ENCODE measurements at regions not wholly inside any gene's neighbourhood (a gene's known extent, or its start where the extent isn't known, plus 50 kb on each side); places are given as distances from the start of the nearest gene placed in this dataset.
"Not testable (repeated sequence)": the region's sequence is repeated elsewhere in the genome, so short reads cannot be mapped to it uniquely, and the experiment has no call there.

GRCh38 chr7:119472408-119473038, 800.5 kb upstream of the KCND2 start:
- no peak for DNase-seq

DNA sequence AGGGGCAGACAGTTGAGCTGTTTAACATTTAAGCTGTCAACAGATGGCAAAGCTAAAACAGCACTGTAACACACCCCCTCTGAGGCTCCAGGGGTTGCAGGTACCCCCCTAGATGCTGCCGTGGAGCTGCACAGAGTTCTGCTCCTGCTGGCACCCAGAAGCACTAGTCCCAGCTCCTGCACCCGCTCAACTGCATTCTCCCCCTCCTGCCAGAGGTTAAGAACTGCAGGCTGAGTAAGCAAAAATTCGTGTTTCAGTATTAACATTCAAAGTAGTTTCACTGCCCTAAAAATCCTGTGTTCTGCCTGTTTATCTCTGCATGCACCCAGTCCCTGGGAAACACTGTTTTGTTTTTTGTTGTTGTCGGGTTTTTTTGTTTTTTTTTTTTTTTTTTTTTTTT, 790.8 kb upstream of the KCND2 start:
- peak; percentile 5 for DNase-seq

DNA sequence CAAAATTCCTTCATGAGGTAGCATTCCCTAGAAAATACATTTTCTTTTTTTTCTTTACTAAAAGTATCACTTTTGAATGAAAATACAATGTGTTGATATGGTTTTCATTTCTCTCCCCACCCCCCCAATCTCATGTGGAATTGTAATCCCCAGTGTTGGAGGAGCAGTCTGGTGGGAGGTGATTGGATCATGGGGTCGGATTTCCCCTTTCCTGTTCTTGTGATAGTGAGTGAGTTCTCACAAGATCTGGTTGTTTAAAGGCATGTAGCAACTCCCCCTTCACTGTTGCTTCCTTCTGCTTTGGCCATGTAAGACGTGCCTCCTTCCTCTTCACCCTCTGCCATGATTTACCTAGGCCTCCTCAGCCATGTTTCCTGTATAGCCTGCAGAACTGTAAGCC, 790.3 kb upstream of the KCND2 start:
- DNase-seq: no peak

DNA sequence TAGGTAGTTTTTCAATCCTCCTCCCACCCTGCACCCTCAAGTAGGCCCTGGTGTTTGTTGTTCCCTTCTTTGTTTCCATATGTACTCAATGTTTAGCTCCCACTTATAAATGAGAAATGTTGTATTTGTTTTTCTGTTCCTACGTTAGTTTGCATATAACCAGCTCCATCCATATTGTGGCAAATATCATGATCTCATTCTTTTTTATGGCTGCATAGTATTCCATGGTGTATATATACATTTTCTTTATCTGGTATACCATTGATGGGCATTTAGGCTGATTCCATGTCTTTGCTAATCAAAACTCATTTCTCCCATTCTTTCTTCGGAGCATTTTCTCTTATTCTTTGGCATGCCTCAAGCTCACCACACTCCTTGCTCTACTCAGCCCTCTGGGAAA, 789.6 kb upstream of the KCND2 start:
- DNase-seq: no peak

DNA sequence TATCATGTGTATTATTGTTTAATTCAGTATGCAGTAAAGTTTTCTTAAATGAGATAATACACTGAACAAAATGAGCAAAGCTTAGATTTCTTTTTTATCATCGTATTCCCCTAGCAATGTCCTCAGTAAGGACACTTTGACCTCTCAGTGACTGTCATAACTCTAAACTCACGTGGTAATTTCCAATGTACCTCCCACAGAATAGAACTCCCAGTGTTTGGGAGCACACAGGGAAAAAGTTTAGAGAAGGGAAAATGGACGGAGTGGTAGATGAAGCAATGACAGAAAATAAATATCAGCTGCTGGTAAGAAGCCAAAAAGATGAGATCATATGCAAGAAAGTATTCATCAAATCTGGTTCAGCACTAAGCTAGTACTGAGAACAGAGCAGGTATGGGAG, 758.6 kb upstream of the KCND2 start:
- DNase-seq: no peak

GRCh38 chr7:119515214-119515613, 757.8 kb upstream of the KCND2 start:
- no peak for DNase-seq

DNA sequence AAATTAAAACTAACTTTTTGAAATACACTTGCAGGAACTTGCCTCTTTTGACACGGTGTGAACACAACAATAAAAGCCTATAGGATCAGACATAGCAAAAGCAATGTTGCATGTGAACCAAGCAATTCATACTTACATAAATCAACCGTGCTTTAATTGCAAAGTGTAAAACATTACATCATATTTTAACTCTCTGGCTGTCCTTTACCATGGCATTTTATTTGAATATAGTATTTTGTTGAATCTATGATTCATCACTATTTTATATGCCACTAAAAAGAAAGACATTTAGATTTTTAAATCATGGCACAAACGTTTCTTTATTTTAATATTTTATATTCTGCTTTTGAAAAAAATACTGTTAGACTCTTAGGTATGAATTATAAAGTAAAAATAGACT, 757.0 kb upstream of the KCND2 start:
- no peak for DNase-seq

GRCh38 chr7:119522263-119522662, 750.7 kb upstream of the KCND2 start:
- no peak for DNase-seq

DNA sequence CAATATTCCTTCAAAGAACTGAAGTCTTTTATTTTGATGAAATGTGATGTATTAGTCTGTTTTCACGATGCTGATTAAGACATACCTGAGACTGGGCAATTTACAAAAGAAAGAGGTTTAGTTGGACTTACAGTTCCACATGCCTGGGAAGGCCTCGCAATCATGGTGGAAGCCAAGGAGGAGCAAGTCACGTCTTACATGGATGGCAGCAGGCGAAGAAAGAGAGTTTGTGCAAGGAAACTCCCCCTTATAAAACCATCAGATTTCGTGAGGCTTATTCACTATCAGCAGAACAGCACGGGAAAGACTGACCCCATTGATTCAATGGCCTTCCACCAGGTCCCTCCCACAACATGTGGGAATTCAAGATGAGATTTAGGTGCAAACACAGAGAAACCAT, 750.3 kb upstream of the KCND2 start:
- no peak for DNase-seq

- peak; percentile 14 for DNase-seq
Measured at GRCh38 chr7:119545118-119545517, 727.9 kb upstream of the KCND2 start.

- no peak for DNase-seq
Measured at GRCh38 chr7:119555788-119556187, 717.2 kb upstream of the KCND2 start.

DNA sequence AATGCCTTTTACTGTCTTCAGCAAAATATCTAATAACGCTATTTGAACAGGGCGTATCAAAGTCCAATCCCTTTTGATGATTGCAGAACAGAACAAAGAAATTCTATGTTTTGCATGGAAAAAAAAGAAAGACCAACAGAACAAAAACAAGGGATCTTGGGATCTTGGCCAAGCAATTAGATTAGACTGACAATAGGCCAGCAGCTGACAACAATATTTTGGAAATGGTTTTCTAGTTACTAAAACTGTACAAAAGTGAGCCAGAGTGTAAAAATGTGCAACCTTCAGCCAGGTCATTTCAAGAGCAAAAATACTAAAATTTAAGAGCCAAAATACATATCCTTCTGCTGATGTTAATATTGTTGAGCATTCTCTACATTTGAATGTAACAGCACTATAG, 716.5 kb upstream of the KCND2 start:
- no peak for DNase-seq

GRCh38 chr7:119561751-119562150, 711.2 kb upstream of the KCND2 start:
- DNase-seq: no peak

- no peak for DNase-seq
Measured at GRCh38 chr7:119562839-119563238, 710.1 kb upstream of the KCND2 start.

GRCh38 chr7:119571666-119572065, 701.3 kb upstream of the KCND2 start:
- no peak for DNase-seq

- DNase-seq: no peak
Measured at GRCh38 chr7:119572132-119572531, 700.8 kb upstream of the KCND2 start.

- no peak for DNase-seq
Measured at GRCh38 chr7:119572541-119572940, 700.4 kb upstream of the KCND2 start.

- DNase-seq: no peak
Measured at GRCh38 chr7:119578116-119578515, 694.9 kb upstream of the KCND2 start.

DNA sequence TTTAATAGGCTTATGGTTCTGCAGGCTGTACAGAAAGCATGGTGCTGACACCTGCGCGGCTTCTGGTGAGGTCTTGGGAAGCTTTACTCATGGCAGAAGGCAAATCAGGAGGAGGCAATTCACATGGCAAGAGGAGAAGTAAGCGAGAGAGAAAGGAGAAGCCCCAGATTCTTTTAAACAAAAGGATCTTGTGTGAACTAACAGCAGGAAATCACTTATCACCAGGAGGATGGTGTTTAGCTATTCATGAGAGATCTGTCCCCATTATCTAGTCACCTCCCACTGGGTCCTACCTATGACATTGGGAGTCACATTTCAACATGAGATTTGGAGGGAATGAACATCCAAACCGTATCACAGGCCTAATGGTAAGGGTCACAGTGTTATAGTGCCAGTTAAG, 678.0 kb upstream of the KCND2 start:
- no peak for DNase-seq

GRCh38 chr7:119596651-119597050, 676.3 kb upstream of the KCND2 start:
- DNase-seq: no peak

- DNase-seq: no peak
Measured at GRCh38 chr7:119606297-119606696, 666.7 kb upstream of the KCND2 start.

DNA sequence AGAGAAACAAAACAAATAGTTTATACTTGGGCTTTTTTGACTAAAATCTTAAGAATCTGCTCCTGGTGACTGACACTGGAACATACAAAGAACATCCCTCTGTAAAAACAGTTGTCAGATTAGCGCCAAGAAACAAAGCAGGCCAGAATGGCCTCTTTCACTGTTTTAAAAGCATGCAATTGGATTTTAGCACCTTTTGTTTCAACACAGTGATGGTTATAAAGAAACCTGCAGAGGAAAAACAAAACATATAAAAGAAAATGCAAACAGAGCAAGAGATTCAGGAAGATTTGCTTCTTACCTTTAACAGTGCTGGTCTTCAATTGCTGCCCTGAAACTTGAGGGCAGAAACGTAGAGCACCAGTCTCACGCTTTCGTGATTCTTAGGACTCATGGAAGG, 652.2 kb upstream of the KCND2 start:
- DNase-seq: no peak

DNA sequence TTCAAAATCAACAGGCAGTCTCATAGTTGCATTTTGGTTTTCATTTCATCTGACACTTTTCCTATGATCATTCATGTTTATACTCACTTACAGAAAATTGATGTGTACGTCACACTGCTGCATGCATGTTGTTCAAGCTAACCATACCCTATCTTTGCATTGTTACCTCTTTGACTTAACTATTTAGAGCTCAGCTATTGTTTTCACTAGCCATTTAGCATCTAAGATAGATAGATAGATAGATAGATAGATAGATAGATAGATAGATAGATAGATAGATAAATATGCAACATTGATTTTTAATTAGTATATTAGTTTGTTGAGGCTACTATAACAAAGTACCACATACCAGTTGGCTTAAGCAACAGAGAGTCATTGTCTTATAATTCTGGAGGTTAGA, 649.5 kb upstream of the KCND2 start:
- DNase-seq: no peak

GRCh38 chr7:119630406-119630969, 642.5 kb upstream of the KCND2 start:
- DNase-seq: no peak

- not testable (repeated sequence) for DNase-seq
Measured at GRCh38 chr7:119633812-119634211, 639.2 kb upstream of the KCND2 start.

All from fibroblast of skin of scalp (primary cell).